ENCODE measurements at regions not wholly inside any gene's neighbourhood (a gene's known extent, or its start where the extent isn't known, plus 50 kb on each side); places are given as distances from the start of the nearest gene placed in this dataset.

DNA sequence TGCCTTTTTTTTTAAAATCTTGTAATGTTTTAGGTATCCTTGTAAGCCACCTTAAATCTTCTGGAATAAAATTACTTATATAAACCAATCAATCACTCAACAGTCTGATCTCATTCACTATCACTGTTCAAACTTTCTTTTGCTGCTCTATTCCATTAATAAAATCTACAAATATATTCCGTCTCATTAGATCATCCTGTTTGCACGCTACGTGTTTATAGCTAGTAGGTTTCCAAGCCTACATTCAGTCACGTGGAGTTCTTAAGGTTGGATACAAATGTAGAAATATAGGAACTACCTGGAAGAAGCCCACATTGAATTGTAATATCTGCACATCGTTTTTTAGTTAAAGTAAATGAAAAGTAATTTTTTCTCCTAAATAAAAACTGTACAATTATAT is 274.8 kb upstream of the CNTN4 start:
- TF ChIP-seq, protein P1, sequence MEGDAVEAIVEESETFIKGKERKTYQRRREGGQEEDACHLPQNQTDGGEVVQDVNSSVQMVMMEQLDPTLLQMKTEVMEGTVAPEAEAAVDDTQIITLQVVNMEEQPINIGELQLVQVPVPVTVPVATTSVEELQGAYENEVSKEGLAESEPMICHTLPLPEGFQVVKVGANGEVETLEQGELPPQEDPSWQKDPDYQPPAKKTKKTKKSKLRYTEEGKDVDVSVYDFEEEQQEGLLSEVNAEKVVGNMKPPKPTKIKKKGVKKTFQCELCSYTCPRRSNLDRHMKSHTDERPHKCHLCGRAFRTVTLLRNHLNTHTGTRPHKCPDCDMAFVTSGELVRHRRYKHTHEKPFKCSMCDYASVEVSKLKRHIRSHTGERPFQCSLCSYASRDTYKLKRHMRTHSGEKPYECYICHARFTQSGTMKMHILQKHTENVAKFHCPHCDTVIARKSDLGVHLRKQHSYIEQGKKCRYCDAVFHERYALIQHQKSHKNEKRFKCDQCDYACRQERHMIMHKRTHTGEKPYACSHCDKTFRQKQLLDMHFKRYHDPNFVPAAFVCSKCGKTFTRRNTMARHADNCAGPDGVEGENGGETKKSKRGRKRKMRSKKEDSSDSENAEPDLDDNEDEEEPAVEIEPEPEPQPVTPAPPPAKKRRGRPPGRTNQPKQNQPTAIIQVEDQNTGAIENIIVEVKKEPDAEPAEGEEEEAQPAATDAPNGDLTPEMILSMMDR (IDR thresholded peaks at IDR 0.05): no peak
- no peak for DNase-seq (ENCODE audit: low spot score)
- no peak overlapping the region for H3K27ac ChIP-seq
- H3K4me3 ChIP-seq: no peak overlapping the region

DNA sequence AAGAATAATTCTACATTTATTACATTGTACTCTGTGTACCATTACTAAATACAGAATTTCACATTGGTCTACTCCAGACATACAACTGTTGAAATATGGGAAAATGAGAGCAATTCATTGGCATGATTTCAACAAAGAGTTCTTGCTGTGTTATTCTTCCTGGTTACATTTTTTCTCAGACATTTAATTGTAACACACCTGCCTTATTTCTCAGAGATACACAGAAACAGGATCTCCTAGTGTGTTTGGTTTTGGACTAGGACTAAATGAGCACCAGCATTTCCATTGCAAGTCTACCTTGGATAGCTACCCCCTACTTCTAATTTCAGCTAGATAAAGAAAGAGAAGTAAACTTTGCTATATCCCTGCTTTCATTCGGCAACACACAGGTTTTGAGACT is 274.3 kb upstream of the CNTN4 start:
- H3K4me3 ChIP-seq: no peak overlapping the region

GRCh38 chr3:1828519-1828918 is 270.1 kb upstream of the CNTN4 start:
- Histone ChIP-seq H3K4me3 (no peak overlapping the region), H3K27ac (no peak overlapping the region)
- TF ChIP-seq, protein P1 (IDR thresholded peaks at IDR 0.05): no peak
- DNase-seq (ENCODE audit: low spot score): no peak

More for the DNA sequence above, 274.3 kb upstream of the CNTN4 start:
- DNase-seq (ENCODE audit: low spot score): no peak
- no peak overlapping the region for H3K27ac ChIP-seq
- TF ChIP-seq, protein P1 (IDR thresholded peaks at IDR 0.05): no peak

DNA sequence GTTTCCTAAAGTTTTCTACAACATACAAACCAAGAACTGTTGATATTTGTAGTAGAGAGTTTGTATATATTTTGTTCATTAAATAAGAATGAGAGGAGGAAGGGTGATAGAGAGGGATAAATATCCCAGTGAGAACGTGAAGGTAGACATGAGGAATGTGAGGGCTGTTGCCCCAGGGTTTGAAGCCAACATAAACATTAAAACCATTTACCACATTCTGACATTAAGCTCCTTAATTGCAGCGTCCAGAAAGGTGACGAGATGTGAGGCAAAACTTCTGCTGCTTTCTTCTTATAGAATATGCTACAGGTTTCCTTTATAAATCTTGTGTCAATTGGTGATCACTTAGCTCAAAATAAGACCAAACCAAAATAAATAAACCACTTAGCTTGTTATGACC is 267.8 kb upstream of the CNTN4 start:
- no peak for DNase-seq (ENCODE audit: low spot score)
- H3K27ac ChIP-seq: no peak overlapping the region
- TF ChIP-seq, protein P1 (IDR thresholded peaks at IDR 0.05): no peak
- no peak overlapping the region for H3K4me3 ChIP-seq

- DNase-seq (ENCODE audit: low spot score): no peak
- TF ChIP-seq, protein P1 (IDR thresholded peaks at IDR 0.05): no peak
- no peak overlapping the region for H3K27ac ChIP-seq
- no peak overlapping the region for H3K4me3 ChIP-seq
These were observed 266.3 kb upstream of the CNTN4 start for GRCh38 chr3:1832395-1832794.

DNA sequence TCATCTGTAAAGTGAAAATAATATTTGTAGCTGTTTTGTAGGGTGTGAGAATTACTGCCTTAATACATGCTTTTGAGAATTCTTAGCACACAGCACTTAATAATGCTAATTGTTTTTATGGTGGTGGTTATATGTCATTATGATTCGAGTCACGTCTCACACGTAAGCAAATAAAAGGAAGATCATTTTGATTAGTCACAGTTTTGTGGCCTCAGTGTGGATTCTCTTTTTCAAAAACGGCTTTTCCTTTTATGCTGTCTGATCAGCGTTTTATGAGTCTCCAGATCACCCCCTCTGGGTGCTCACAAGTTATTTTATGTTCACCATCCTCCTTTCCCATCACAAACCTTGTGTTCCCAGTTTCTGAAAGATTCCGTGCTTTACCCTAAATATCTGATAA is 255.6 kb upstream of the CNTN4 start:
- TF ChIP-seq, protein P1 (IDR thresholded peaks at IDR 0.05): no peak
- no peak for DNase-seq (ENCODE audit: low spot score)

GRCh38 chr3:1847571-1847970 is 251.1 kb upstream of the CNTN4 start:
- no peak overlapping the region for H3K27ac ChIP-seq
- no peak overlapping the region for H3K4me3 ChIP-seq
- TF ChIP-seq, protein P1 (IDR thresholded peaks at IDR 0.05): no peak
- DNase-seq (ENCODE audit: low spot score): no peak

More for the DNA sequence above, 255.6 kb upstream of the CNTN4 start:
- Histone ChIP-seq H3K4me3 (no peak overlapping the region), H3K27ac (no peak overlapping the region)
